ENCODE measurements at regions not wholly inside any gene's neighbourhood (a gene's known extent, or its start where the extent isn't known, plus 50 kb on each side); places are given as distances from the start of the nearest gene placed in this dataset.

- no peak for TF ChIP-seq CTCF (IDR thresholded peaks at IDR 0.05; ENCODE audit: poor library complexity)
- TF ChIP-seq EZH2 (IDR thresholded peaks at IDR 0.05; ENCODE audit: borderline replicate concordance) = no peak
- TF ChIP-seq EZH2phosphoT487 (IDR thresholded peaks at IDR 0.05; ENCODE audit: low read depth, severe bottlenecking, unreplicated experiment) = no peak
Observed at GRCh38 chr9:87070336-87070735, 123.0 kb upstream of the GAS1 start.
